HEK293 (cell line): ENCODE measurements at regions not wholly inside any gene's neighbourhood (a gene's known extent, or its start where the extent isn't known, plus 50 kb on each side); places are given as distances from the start of the nearest gene placed in this dataset.

Experiments used
- CTCF ChIA-PET: fragments of 350-600 bp; formaldehyde crosslinking; extraction: SDS; loops from one replicate; lab custom pipeline; 2021; ENCODE audit warnings: antibody characterized with exemption; lab: Yijun Ruan, JAX
- POLR2A ChIA-PET: fragments of 300-600 bp; formaldehyde crosslinking; extraction: SDS; loops from one replicate; lab custom pipeline; 2020; ENCODE audit warnings: antibody characterized with exemption, inconsistent platforms; lab: Yijun Ruan, JAX
- H3K27ac ChIP-seq: fragments of 200-500 bp; sonication (Bioruptor generic); 2 replicates; pipeline ENCODE4 v1.5.1; 2014; ENCODE audit warnings: low read depth, low read length, control low read depth, inconsistent platforms; ENCODE audit errors: extremely low read depth
- H3K36me3 ChIP-seq, 2 experiments: fragments of 200-500 bp in 1 of 2; sonication (Bioruptor generic) in 1 of 2; 1 replicate in 1 of 2; 2 replicates in 1 of 2; pipeline ENCODE4 v1.5.1; 2014 to 2017; ENCODE audit warnings: inconsistent platforms in 2 of 2, low read length in 2 of 2; ENCODE audit not compliant: control insufficient read depth in 2 of 2, insufficient read depth in 1 of 2
- H3K4me1 ChIP-seq: fragments of 200-500 bp; sonication (Bioruptor generic); 2 replicates; pipeline ENCODE4 v1.5.1; 2014; ENCODE audit warnings: mild to moderate bottlenecking, low read length, inconsistent platforms; ENCODE audit not compliant: control insufficient read depth, insufficient read depth
- H3K4me3 ChIP-seq: 2 replicates; pipeline ENCODE4 v1.5.1; 2011; ENCODE audit warnings: low read depth, mild to moderate bottlenecking, control low read depth, low read length, moderate library complexity
- H3K9me3 ChIP-seq: fragments of 200-500 bp; sonication (Bioruptor generic); 2 replicates; pipeline ENCODE4 v1.5.1; 2014; ENCODE audit warnings: low read depth, low read length, inconsistent platforms; ENCODE audit not compliant: control insufficient read depth, insufficient read depth
- OSR2 ChIP-seq: fragments of 450-650 bp; formaldehyde crosslinking; IDR thresholded peaks from 2 replicates; pipeline ENCODE4 v1.5.1; 2016; ENCODE audit warnings: missing biosample characterization, missing genetic modification characterization
- PATZ1 ChIP-seq: fragments of 450-650 bp; formaldehyde crosslinking; IDR thresholded peaks from 2 replicates; pipeline ENCODE4 v1.5.1; 2016; ENCODE audit warnings: missing biosample characterization, missing genetic modification characterization
- PBX3 ChIP-seq: sonication (generic); formaldehyde crosslinking; IDR thresholded peaks from 2 replicates; pipeline ENCODE4 v1.8.1; 2022; ENCODE audit warnings: mild to moderate bottlenecking, moderate library complexity, missing genetic modification reagents
- PRDM2 ChIP-seq: fragments of 450-650 bp; formaldehyde crosslinking; IDR thresholded peaks from 2 replicates; pipeline ENCODE4 v1.5.1; 2016; ENCODE audit warnings: missing biosample characterization, missing genetic modification characterization, borderline replicate concordance
- SP3 ChIP-seq: fragments of 450-650 bp; formaldehyde crosslinking; IDR thresholded peaks from 2 replicates; pipeline ENCODE4 v1.5.1; 2016; ENCODE audit warnings: missing biosample characterization, missing genetic modification characterization
- SP7 ChIP-seq: fragments of 450-650 bp; formaldehyde crosslinking; IDR thresholded peaks from 2 replicates; pipeline ENCODE4 v1.5.1; 2016; ENCODE audit warnings: missing biosample characterization, missing genetic modification characterization
- ZBTB20 ChIP-seq: fragments of 450-650 bp; formaldehyde crosslinking; IDR thresholded peaks from 2 replicates; pipeline ENCODE4 v1.5.1; 2016; ENCODE audit warnings: missing biosample characterization, missing genetic modification characterization
- ZNF18 ChIP-seq: fragments of 450-650 bp; formaldehyde crosslinking; IDR thresholded peaks from 2 replicates; pipeline ENCODE4 v1.5.1; 2016; ENCODE audit warnings: missing biosample characterization, missing genetic modification characterization
- ZNF223 ChIP-seq: fragments of 450-650 bp; formaldehyde crosslinking; IDR thresholded peaks from 2 replicates; pipeline ENCODE4 v1.5.1; 2016; ENCODE audit warnings: missing biosample characterization, missing genetic modification characterization
- ZNF398 ChIP-seq: fragments of 450-650 bp; formaldehyde crosslinking; IDR thresholded peaks from 2 replicates; pipeline ENCODE4 v1.5.1; 2017; ENCODE audit warnings: missing biosample characterization, missing genetic modification characterization
- ZNF660 ChIP-seq: fragments of 450-650 bp; IDR thresholded peaks from 2 replicates; pipeline ENCODE4 v1.5.1; 2018; ENCODE audit warnings: missing biosample characterization, mild to moderate bottlenecking, missing genetic modification characterization
- ZNF76 ChIP-seq: fragments of 450-650 bp; formaldehyde crosslinking; IDR thresholded peaks from 2 replicates; pipeline ENCODE4; 2016; ENCODE audit warnings: low read depth, missing biosample characterization, missing genetic modification characterization, borderline replicate concordance
- ZNF785 ChIP-seq: fragments of 450-650 bp; formaldehyde crosslinking; IDR thresholded peaks from 2 replicates; pipeline ENCODE4 v1.5.1; 2016; ENCODE audit warnings: missing biosample characterization, missing genetic modification characterization
- ZNF843 ChIP-seq: fragments of 450-650 bp; formaldehyde crosslinking; IDR thresholded peaks from 2 replicates; pipeline ENCODE4 v1.5.1; 2016; ENCODE audit warnings: missing biosample characterization, missing genetic modification characterization
- ZSCAN5A ChIP-seq: fragments of 450-650 bp; formaldehyde crosslinking; IDR thresholded peaks from 2 replicates; pipeline ENCODE4 v1.5.1; 2016; ENCODE audit warnings: missing biosample characterization, missing genetic modification characterization

- Histone ChIP-seq H3K36me3 (no peaks in the 10 kb centered on the region), H3K4me3 (no peak overlapping the region), H3K27ac (no peak overlapping the region), H3K9me3 (no peaks in the 10 kb centered on the region), H3K4me1 (no peaks in the 10 kb centered on the region)
- ChIA-PET CTCF (interaction anchor here (0.6 kb wide), 2 partner anchors 41 to 304 kb away, joined by 3 read pairs; no protein-coding TSS in a partner anchor), POLR2A (no interaction called here)
- TF ChIP-seq ZNF785 (tag by site-specific recombination) (no peak), ZNF398 (tag by site-specific recombination) (no peak), ZSCAN5A (tag by site-specific recombination) (no peak), PBX3 (no peak), ZNF660 (tag by site-specific recombination) (no peak), OSR2 (tag by site-specific recombination) (no peak)
Observed at GRCh38 chr6:104010897-104011296, 848.8 kb downstream of the HACE1 start.

- Histone ChIP-seq H3K9me3 (no peaks in the 10 kb centered on the region), H3K4me1 (no peaks in the 10 kb centered on the region), H3K36me3 (no peaks in the 10 kb centered on the region), H3K4me3 (no peak overlapping the region), H3K27ac (no peak overlapping the region)
- ChIA-PET CTCF (no interaction called here), POLR2A (no interaction called here)
- TF ChIP-seq ZNF18 (tag by site-specific recombination) (no peak), ZBTB20 (tag by site-specific recombination) (no peak), SP3 (no peak), SP7 (tag by site-specific recombination) (no peak), ZNF76 (tag by site-specific recombination) (no peak), PATZ1 (tag by site-specific recombination) (no peak), ZNF843 (tag by site-specific recombination) (no peak), ZNF223 (no peak), PRDM2 (no peak)
Observed at GRCh38 chr6:104003803-104004516, 855.8 kb downstream of the HACE1 start.
